ENCODE measurements at regions not wholly inside any gene's neighbourhood (a gene's known extent, or its start where the extent isn't known, plus 50 kb on each side); places are given as distances from the start of the nearest gene placed in this dataset.

- peak in 1 of 2 donors; percentile 0 for DNase-seq (ENCODE audit: low read depth in 1 of 2, low spot score in 1 of 2)
Observed at GRCh38 chr12:34393821-34394150, 371.5 kb downstream of the ALG10 start.

GRCh38 chr12:34394211-34395055 lies 372.1 kb downstream of the ALG10 start:
- DNase-seq (ENCODE audit: low read depth in 1 of 2, low spot score in 1 of 2) = no peak

GRCh38 chr12:34395056-34396005 lies 373.0 kb downstream of the ALG10 start:
- peak in 1 of 2 donors; percentile 1 for DNase-seq (ENCODE audit: low read depth in 1 of 2, low spot score in 1 of 2)

DNA sequence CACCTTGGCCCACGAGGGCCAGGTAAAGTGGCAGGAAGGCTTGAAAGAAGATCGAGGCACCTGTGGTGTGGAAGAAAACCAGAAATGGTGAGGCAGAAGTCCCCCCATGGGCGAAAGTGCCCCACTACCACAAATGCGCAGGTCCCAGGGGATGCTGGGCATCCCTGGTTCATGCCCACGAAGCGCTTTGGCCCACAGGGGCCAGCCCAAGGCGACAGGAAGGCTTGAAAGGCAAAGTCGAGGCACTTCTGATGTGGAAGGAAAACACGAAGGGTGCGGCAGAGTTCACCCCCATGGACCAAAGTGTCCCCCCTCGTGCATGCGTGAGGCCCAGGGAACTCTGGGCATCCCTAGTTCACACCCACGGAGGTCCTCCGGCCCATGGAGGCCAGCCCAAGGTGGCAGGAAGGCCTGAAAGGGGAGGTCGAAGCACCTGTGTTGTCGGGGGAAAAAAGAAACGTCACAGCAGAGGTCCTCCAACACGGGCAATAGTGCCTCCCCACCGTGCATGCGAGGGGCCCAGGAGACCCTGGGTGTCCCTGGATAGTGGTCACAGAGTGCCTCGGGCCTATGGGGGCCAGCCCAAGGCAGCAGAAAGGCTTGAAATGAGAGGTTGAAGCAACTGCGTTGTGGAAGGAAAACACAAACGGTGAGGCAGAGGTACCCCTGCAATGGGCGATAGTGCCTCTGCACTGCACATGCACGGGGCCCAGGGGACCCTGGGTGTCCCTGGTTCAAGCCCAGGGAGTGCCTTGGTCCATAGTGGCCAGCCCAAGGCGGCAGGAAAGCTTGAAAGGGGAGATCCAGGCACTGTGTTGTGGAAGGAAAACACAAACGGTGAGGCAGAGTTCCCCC lies 373.9 kb downstream of the ALG10 start:
- no peak for DNase-seq (ENCODE audit: low read depth in 1 of 2, low spot score in 1 of 2)

GRCh38 chr12:34396861-34397590 lies 374.7 kb downstream of the ALG10 start:
- DNase-seq (ENCODE audit: low read depth in 1 of 2, low spot score in 1 of 2) = peak in 1 of 2 donors; percentile 1

DNA sequence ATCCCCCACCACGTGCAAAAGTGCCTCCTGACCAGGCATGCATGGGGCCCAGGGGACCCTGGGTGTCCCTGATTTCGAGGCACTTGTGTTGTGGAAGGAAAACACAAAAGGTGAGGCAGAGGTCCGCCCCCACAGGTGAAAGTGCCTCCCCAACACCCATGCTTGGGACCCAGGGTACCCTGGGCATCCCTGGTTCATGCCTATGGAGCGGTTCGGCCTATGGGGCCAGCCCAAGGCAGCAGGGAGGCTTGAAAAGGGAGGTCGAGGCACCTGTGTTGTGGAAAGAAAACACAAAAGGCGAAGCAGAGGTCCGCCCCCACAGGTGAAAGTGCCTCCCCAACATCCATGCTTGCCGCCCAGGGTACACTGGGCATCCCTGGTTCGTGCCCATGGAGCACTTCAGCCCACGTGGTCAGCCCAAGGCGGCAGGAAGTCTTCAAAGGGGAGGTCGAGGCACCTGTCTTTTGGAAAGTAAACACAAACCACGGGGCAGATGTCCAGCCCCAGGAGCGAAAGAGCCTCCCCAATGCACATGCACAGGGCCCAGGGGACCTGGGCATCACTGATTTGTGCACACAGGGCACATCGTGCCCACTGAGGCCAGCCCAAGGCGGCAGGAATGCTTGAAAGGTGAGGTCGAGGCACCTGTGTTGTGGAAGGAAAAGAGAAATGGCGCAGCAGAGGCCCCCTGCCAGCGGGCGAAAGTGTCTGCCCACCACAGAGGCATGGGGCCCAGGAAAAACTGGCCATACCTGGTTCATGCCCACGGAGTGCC lies 375.5 kb downstream of the ALG10 start:
- DNase-seq (ENCODE audit: low read depth in 1 of 2, low spot score in 1 of 2) = no peak

- DNase-seq (ENCODE audit: low read depth in 1 of 2, low spot score in 1 of 2) = peak in 1 of 2 donors; percentile 0
Observed at GRCh38 chr12:34398366-34398705, 376.0 kb downstream of the ALG10 start.

DNA sequence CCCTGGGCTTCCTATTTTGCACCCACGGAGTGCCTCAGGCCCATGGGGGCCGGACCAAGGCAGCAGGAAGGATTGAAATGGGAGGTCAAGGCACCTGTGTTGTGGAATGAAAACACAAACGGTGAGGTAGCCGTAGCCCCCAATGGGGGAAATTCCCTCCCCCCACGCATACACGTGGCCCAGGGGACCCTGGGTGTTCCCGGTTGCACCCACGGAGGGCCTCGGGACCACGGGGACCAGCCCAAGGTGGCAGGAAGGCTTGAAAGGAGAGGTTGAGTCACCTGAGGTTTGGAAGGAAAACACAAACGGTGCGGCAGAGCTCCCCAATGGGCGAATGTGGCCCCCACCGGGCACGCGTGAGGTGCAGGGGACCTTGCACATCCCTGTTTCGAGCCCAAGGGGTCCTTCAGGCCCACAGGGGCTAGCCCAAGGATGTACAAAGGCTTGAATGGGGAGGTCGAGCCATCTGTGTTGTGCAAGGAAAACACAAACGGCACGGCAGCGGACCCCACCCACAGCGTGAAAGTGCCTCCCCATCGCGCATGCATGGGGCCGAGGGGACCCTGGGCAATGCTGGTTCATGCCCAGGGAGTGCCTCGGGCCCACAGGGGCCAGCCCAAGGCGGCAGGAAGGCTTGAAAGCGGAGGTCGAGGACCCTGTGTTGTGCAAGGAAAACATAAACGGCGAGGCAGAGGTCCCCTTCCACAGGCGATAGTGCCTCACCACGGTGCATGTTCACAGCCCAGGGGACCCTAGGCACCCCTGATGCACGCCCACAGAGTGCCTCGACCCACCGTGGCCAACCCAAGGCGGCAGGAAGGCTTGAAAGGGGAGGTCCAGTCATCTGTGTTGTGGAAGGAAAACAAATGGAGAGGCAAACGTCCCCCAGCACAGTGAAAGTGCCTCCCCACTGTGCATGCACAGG lies 376.7 kb downstream of the ALG10 start:
- peak in 1 of 2 donors; percentile 0 for DNase-seq (ENCODE audit: low read depth in 1 of 2, low spot score in 1 of 2)

DNA sequence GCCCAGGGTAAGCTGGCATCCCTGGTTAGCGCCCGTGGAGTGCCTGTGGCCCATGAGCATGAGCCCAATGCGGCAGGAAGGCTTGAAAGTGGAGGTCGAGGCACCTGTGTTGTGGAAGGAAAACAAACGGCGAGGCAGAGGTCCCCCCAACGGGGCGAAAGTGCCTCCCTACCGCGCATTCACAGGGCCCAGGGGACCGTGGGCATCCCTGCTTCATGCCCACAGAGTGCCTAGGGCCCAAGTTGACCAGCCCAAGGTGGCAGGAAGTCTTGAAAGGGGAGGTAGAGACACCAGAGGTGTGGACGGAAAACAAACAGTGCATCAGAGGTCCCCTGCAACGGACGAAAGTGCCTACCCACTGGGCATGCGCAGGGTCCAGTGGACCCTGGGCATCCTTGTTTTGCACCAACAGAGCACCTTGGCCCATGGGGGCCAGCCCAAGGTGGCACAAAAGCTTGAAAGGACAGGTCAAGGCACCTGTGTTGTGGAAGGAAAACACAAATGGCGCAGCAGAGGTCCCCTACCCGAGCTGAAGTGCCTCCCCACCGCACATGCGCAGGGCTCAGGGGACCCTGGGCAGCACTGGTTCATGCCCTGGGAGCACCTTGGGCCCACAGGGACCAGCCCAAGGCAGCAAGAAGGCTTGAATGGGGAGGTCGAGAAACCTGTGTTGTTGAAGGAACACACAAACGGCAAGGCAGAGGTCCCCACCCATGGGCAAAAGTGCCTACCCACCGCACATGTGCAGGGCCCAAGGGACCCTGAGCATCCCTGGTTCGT lies 377.5 kb downstream of the ALG10 start:
- peak in 1 of 2 donors; percentile 0 for DNase-seq (ENCODE audit: low read depth in 1 of 2, low spot score in 1 of 2)

DNA sequence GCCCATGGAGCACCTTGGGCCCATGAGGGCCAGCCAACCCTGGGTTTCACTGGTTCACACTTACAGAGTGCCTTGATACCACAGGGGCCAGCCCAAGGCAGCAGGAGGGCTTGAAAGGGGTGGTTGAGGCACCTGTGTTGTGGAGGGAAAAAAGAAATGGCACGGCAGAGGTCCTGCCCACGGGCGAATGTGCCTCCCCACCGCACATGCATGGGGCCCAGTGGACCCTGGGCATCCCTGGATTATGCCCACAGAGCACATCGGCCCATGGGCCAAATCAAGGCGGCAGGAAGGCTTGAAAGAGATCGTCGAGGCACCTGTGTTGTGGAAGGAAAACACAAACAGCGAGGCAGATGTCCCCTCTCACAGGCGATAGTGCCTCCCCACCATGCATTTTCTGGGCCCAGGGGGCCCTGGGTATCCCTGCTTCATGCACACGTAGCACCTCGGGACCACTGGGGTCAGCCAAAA lies 378.1 kb downstream of the ALG10 start:
- no peak for DNase-seq (ENCODE audit: low read depth in 1 of 2, low spot score in 1 of 2)

GRCh38 chr12:34400986-34401658 lies 378.8 kb downstream of the ALG10 start:
- peak in 1 of 2 donors; percentile 0 for DNase-seq (ENCODE audit: low read depth in 1 of 2, low spot score in 1 of 2)

DNA sequence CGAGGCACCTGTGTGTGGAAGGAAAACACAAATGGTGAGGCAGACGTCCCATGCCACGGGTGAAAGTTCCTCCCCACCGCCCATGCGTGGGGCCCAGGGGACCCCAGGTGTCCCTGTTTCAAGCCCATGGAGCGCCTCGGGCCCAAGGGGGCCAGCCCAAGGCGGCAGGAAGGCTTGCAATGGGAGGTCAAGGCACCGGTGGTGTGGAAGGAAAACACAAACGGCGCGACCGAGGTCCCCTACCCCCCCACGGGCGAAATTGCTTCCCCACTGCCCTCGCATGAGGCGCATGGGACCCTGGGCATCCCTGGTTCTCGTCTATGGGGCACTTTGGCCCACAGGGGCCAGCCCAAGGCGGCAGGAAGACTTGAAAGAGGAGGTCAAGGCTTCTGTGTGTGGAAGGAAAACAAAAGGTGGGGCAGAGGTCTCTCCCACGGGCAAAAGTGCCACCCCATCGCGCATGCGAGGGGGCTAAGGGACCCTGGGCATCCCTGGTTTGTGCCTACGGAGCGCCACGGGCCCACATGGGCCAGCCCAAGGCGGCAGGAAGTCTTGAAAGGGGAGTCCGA lies 379.4 kb downstream of the ALG10 start:
- peak in 1 of 2 donors; percentile 0 for DNase-seq (ENCODE audit: low read depth in 1 of 2, low spot score in 1 of 2)

DNA sequence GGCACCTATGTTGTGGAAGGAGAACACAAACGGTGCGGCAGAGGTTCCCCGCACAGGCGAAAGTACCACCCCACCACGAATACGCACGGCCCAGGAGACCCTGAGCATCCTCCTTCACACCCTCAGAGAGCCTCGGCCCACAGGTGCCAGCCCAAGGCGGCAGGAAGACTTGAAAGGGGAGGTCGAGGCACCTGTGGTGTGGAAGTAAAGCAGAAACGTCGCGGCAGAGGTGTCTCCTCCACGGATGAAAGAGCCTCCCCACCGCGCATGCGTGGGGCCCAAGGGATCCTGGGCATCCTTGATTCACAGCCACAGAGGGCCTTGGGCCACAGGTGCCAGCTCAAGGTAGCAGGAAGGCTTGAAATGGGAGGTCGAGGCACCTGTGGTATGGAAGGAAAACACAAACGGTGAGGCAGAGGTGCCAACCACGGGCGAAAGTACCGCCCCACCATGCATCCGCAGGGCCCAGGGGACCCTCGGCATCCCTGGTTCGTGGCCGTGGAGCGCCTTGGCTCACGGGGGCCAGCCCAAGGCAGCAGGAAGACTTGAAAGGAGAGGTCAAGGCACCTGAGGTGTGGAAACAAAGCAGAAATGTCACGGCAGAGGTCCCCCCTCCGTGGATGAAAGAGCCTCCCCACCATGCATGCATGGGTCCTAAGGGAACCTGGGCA lies 380.1 kb downstream of the ALG10 start:
- peak in 1 of 2 donors; percentile 0 for DNase-seq (ENCODE audit: low read depth in 1 of 2, low spot score in 1 of 2)

- peak in 1 of 2 donors; percentile 0 for DNase-seq (ENCODE audit: low read depth in 1 of 2, low spot score in 1 of 2)
Observed at GRCh38 chr12:34402899-34403705, 380.8 kb downstream of the ALG10 start.

GRCh38 chr12:34403706-34404376 lies 381.5 kb downstream of the ALG10 start:
- DNase-seq (ENCODE audit: low read depth in 1 of 2, low spot score in 1 of 2) = no peak

Measured in stimulated activated CD4-positive, alpha-beta T cell treated with anti-CD3 and anti-CD28 coated beads, Interleukin-15, amount 100 ng/mL, for 1 hour (primary cell).